HEK293T (cell line): ENCODE measurements at regions not wholly inside any gene's neighbourhood (a gene's known extent, or its start where the extent isn't known, plus 50 kb on each side); places are given as distances from the start of the nearest gene placed in this dataset.

Experiments
- ARNT ChIP-seq: fragments of 450-650 bp; IDR thresholded peaks from 2 replicates; pipeline ENCODE4 v1.6.1; 2017; ENCODE audit warnings: mild to moderate bottlenecking
- BHLHE40 ChIP-seq: fragments of 450-650 bp; IDR thresholded peaks from 2 replicates; pipeline ENCODE4 v1.6.1; 2016; ENCODE audit warnings: mild to moderate bottlenecking, moderate library complexity, borderline replicate concordance
- CTBP1 ChIP-seq: fragments of 450-650 bp; IDR thresholded peaks from 2 replicates; pipeline ENCODE4 v1.6.1; 2016; ENCODE audit warnings: borderline replicate concordance
- ELF4 ChIP-seq: fragments of 450-650 bp; IDR thresholded peaks from 2 replicates; pipeline ENCODE4 v1.6.1; 2017; ENCODE audit warnings: antibody characterized with exemption
- FOXK2 ChIP-seq: fragments of 450-650 bp; IDR thresholded peaks from 2 replicates; pipeline ENCODE4 v1.6.1; 2016; ENCODE audit warnings: mild to moderate bottlenecking
- FOXM1 ChIP-seq: fragments of 450-650 bp; IDR thresholded peaks from 2 replicates; pipeline ENCODE4 v1.6.1; 2017; ENCODE audit warnings: mild to moderate bottlenecking, borderline replicate concordance
- HDGF ChIP-seq: fragments of 450-650 bp; IDR thresholded peaks from 2 replicates; pipeline ENCODE4 v1.6.1; 2017; ENCODE audit warnings: antibody characterized with exemption, borderline replicate concordance
- LEF1 ChIP-seq: fragments of 450-650 bp; IDR thresholded peaks from 2 replicates; pipeline ENCODE4 v1.6.1; 2017; ENCODE audit warnings: mild to moderate bottlenecking, borderline replicate concordance
- SP1 ChIP-seq: fragments of 450-650 bp; IDR thresholded peaks from 2 replicates; pipeline ENCODE4 v1.6.1; 2017
- SUZ12 ChIP-seq: fragments of 450-650 bp; IDR thresholded peaks from 2 replicates; pipeline ENCODE4 v1.6.1; 2016; ENCODE audit warnings: mild to moderate bottlenecking
- TARDBP ChIP-seq: fragments of 450-650 bp; IDR thresholded peaks from 2 replicates; pipeline ENCODE4 v1.6.1; 2016
- ZNF384 ChIP-seq: fragments of 450-650 bp; IDR thresholded peaks from 2 replicates; pipeline ENCODE4 v1.6.1; 2016
- TF ChIP-seq, protein P1 (sequence below): fragments of 450-650 bp; IDR thresholded peaks from 2 replicates; pipeline ENCODE4 v1.6.1; 2016

GRCh38 chr4:64121803-64122202, 287.4 kb downstream of the TECRL start:
- TF ChIP-seq HDGF (no peak), FOXK2 (no peak), SUZ12 (no peak), CTBP1 (no peak), BHLHE40 (no peak), SP1 (no peak), TARDBP (no peak), LEF1 (no peak), ZNF384 (no peak), ELF4 (no peak), ARNT (no peak), FOXM1 (no peak)
- TF ChIP-seq, protein P1, sequence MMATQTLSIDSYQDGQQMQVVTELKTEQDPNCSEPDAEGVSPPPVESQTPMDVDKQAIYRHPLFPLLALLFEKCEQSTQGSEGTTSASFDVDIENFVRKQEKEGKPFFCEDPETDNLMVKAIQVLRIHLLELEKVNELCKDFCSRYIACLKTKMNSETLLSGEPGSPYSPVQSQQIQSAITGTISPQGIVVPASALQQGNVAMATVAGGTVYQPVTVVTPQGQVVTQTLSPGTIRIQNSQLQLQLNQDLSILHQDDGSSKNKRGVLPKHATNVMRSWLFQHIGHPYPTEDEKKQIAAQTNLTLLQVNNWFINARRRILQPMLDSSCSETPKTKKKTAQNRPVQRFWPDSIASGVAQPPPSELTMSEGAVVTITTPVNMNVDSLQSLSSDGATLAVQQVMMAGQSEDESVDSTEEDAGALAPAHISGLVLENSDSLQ = no peak
